ENCODE measurements at regions not wholly inside any gene's neighbourhood (a gene's known extent, or its start where the extent isn't known, plus 50 kb on each side); places are given as distances from the start of the nearest gene placed in this dataset.
"Not testable (repeated sequence)": the region's sequence is repeated elsewhere in the genome, so short reads cannot be mapped to it uniquely, and the experiment has no call there.

DNA sequence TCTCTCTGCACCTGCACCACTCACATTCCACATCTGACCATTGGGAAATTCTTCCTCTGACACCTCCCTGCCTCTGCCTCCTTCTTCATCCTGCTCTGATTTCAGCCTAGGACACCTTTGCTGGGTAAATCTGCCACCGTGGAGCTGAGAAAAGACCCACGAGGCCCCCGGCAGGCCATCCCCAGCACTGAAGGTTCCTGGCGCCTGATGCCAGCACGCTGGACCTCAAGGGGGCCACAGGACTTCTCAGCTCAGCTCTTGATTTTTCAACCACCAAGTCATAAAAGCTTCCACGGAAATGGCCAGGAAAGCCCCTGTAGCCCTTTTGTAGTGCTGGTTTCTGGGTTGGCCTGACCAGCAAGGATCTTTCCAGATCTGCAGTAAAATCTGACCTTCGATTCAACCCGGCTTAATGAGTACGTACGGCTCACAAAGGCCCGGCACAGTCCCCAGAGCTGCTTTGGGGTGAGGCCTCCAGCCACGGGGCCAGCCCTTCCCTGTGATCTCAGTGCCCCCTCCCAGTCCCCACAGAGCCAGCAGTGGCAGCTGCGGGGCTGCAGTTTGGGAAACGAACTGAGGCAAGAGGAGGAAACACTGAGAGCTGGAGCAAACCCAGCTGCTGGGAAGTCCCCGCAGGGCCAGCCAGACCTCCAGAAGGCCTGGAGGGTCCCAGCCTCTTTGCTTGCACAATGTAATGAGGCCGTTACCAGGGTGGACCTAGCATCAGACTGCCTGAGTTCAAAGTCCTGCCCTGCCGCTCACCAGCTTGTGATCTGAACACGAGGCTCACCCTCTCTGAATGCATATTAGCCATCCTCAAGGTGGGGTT lies 157.5 kb downstream of the BMP7 start:
- DNase-seq (peak in 1 of 2 donors; percentile 19), ATAC-seq (peak; percentile 51)
- intact Hi-C loops (cut with DNase I, micrococcal nuclease), result no loop called here

- DNase-seq (no peak), ATAC-seq (no peak)
- intact Hi-C loops (cut with DNase I, micrococcal nuclease), result no loop called here
Measured at GRCh38 chr20:57109571-57109953, 156.9 kb downstream of the BMP7 start.

DNA sequence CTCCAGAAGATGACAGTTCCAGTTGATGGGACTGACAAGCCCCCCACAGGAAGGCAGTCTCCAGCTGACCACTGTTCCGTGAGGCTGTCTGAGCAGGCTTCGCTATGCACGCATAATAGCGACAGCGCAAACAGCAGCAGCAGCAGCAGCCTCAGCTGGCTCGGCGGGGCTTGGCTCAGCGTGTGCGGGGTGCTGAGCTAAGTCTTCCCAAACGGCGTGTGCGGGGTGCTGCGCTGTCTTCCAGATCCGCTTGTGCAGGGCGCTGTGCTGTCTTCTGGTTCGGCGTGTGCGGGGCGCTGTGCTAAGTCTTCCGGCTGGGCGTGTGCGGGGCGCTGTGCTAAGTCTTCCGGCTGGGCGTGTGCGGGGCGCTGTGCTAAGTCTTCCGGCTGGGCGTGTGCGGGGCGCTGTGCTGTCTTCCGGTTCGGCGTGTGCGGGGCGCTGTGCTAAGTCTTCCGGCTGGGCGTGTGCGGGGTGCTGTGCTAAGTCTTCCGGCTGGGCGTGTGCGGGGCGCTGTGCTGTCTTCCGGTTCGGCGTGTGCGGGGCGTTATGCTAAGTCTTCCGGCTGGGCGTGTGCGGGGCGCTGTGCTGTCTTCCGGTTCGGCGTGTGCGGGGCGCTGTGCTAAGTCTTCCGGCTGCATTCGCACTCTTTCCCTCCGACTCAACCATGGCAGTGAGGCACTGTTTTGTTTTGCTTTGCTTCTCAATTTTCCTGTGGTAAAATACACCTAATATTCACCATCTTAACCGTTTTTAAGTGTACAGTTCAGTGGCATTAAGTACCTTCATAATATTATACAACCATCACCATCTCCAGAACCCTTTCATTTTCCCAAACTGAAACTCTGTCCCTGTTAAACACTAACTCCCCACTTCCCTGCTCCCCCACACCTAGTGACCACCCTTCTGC lies 156.1 kb downstream of the BMP7 start:
- DNase-seq; intact Hi-C loops (cut with DNase I, micrococcal nuclease); ATAC-seq: not testable (repeated sequence)

GRCh38 chr20:57111028-57111373 lies 155.4 kb downstream of the BMP7 start:
- no peak for DNase-seq
- intact Hi-C loops (cut with DNase I, micrococcal nuclease), result no loop called here
- no peak for ATAC-seq

- intact Hi-C loops (cut with DNase I, micrococcal nuclease), result no loop called here
- no peak for ATAC-seq
- no peak for DNase-seq
Measured at GRCh38 chr20:57112448-57112847, 154.0 kb downstream of the BMP7 start.

- intact Hi-C loops (cut with DNase I, micrococcal nuclease), result no loop called here
- ATAC-seq, result no peak
Measured at GRCh38 chr20:57114290-57115005, 152.0 kb downstream of the BMP7 start.

GRCh38 chr20:57117296-57117695 lies 149.1 kb downstream of the BMP7 start:
- no peak for DNase-seq
- intact Hi-C loops (cut with DNase I, micrococcal nuclease), result no loop called here
- no peak for ATAC-seq

More at GRCh38 chr20:57114290-57115005, 152.0 kb downstream of the BMP7 start:
- DNase-seq, result no peak

DNA sequence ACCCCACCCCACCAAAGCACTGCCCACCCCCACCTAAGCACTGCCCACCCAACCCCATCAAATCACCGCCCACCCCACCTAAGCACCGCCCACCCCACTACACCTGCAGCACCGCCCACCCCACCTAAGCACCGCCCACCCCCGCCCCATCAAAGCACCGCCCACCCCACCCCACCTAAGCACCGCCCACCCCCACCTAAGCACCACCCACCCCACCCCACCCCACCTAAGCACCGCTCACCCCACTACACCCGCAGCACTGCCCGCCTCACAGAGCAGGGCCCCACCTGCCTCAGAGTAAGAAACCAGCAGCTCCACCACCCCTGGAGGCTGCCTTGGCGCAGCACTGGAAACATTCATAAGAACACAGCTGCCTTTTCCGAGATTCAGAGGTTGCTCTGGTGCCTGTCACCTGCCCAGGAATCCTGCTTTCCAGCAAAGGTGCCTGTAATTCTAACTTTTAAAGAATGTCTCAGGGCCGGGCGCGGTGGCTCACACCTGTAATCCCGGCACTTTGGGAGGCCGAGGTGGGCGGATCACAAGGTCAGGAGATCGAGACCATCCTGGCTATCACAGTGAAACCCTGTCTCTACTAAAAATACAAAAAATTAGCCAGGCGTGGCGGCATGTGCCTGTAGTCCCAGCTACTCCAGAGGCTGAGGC lies 148.2 kb downstream of the BMP7 start:
- DNase-seq, result no peak

More for the DNA sequence above, 148.2 kb downstream of the BMP7 start:
- ATAC-seq, result no peak
- intact Hi-C loops (cut with DNase I, micrococcal nuclease), result no loop called here

All from left colon (tissue), 2 donors.